ENCODE measurements at regions not wholly inside any gene's neighbourhood (a gene's known extent, or its start where the extent isn't known, plus 50 kb on each side); places are given as distances from the start of the nearest gene placed in this dataset.
"Not testable (repeated sequence)": the region's sequence is repeated elsewhere in the genome, so short reads cannot be mapped to it uniquely, and the experiment has no call there.

- no peak for DNase-seq
Measured at GRCh38 chr3:165716592-165716991, 120.6 kb downstream of the BCHE start.

DNA sequence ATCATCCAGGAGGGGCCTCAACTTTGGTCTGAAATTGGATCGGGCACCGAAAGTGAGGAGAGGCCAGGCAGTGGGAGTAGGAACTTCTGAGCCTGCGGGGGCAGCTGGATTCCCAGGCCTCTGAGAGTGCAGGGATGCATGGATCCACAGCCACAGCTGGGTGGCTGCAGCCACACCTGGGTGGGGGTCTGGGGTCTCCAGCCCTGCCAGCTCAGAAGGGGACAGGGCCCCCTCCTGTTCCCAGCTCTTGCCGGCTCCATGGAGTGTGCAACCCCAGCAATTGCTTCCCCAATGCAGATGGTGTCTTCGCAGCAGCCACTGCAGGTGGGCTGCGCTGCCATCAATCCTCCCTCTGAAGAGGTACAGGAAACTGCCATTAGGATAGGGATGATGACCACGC is 123.7 kb downstream of the BCHE start:
- no peak for DNase-seq

DNA sequence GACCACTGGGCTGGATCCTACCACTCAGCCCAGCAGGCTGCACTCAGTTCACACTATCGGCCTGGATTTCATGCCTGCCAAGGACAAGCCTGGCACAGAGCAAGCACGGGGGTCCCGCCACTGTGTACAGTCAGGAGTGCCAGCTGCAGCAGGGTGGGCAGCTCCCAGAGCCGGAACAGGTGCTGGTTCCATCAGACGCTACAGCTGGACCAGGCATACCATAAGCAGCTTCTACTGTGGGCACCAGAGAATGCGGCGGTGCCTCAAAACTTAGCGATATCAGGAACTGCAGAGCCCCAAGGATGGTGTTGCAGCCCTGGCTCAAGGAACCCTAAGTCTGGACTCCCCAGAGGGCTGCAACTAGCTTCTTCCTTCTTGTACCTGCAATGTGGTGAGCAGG is 124.8 kb downstream of the BCHE start:
- no peak for DNase-seq

DNA sequence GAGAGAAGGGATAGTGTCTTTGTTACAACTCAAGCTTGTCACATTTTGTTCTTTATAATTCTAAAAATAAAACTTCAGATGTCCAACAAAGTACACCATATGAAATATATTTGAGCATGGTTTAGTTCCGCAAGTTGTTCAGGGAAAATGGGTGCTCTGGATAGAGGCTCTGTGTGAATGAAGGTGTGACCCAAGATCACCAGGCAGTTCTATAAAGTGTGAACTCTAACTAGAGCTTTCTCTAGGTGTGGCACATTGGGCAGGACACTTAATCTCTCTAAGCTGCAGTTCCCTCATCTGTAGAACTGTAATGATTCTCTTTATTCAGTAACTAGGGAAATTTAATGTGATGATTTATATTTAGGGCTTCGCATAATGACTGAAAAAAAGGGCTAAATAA is 139.3 kb downstream of the BCHE start:
- no peak for DNase-seq

- DNase-seq = no peak
Measured at GRCh38 chr3:165696496-165696895, 140.7 kb downstream of the BCHE start.

- DNase-seq = no peak
Measured at GRCh38 chr3:165683947-165684346, 153.3 kb downstream of the BCHE start.

DNA sequence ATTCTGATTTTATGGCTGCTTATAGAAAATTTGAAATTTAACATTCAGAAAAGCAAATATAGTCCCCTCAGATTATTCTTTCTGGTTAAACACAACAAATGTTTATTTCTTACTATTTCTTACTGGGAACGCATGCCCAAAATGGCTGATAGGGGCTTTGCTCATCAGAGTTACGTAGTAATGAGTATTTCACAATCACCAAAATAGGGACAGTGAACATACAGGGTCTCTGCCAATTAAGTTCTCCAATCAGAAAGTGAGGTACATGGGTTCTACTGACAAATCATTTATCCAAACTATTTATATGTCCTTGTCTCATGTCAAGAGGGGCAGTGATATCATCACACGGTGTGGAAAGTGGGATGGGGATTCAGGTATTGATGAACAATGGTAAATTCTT is 154.5 kb downstream of the BCHE start:
- DNase-seq = no peak

GRCh38 chr3:165669967-165670366 is 167.3 kb downstream of the BCHE start:
- DNase-seq = no peak

GRCh38 chr3:165669504-165669903 is 167.7 kb downstream of the BCHE start:
- DNase-seq = no peak

GRCh38 chr3:165667676-165668075 is 169.5 kb downstream of the BCHE start:
- no peak for DNase-seq

DNA sequence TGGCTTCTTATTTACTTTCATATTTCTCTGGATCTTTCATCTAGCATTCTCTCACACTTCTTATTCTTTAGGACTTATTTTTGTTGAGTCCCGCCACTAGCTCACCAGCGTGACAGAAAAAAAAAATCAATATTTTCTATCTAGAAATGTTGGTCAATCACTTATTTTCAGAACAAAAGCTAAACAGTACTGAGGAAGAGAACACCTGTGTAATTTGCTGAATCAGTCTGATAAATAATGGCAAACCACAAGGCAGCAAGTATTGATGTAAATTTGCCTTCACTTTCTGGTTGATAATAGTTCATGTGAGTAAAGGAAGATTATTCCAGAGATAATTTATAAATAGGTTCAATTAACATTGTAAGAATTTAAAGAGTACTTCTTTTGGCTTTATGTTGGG is 179.2 kb downstream of the BCHE start:
- DNase-seq = no peak

DNA sequence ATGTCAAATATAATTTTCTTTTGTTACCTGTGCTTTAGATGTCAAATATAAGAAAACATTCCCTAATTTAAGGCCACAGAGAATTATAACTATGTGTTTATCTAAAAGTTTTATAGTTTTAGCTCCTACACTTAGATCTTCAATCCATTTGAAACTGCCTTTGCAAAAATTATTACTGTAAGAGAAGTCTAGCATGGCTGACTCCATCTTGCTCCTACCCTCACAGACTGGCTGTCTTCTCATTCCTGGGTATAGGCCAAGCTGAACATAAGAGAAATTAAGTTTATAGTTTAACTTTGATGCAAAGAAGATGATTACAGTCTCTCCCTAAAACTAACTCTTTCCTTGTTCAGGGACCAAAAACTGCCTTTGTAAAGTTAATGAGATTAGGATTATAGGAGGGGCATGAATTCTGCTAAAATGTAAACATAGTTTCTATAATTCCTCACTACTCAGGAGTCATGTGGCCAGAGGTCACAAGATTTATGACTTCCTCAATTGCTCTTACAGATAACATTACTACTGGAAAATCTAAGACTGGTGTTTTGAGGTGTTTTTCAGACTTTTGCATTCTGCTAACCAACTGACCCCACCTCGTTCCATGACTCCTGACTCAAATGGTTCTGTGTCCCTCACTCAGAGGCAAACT is 184.0 kb downstream of the BCHE start:
- DNase-seq = no peak

- not testable (repeated sequence) for DNase-seq
Measured at GRCh38 chr3:165649282-165649681, 187.9 kb downstream of the BCHE start.

- DNase-seq = no peak
Measured at GRCh38 chr3:165645191-165645590, 192.0 kb downstream of the BCHE start.

GRCh38 chr3:165644331-165644730 is 192.9 kb downstream of the BCHE start:
- DNase-seq = no peak

DNA sequence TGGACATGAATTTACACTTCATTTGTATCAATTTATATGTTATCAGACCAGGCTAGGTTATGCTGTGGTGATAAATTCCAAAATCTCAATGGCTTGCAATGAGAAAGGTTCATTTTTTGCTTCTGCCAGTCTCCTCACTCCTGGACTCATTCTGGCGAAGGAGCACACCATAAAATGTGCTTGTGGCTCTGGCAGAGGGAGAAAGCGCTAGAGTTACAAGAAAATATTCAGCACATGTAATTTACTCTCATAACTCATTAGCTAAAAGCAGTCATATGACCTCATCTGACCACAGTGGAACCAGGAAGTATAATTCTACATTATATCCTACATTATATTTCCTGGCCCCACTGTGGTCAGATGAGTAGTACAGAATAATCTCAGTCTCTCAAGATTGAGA is 193.8 kb downstream of the BCHE start:
- DNase-seq = no peak

GRCh38 chr3:165642761-165643420 is 194.3 kb downstream of the BCHE start:
- no peak for DNase-seq

- DNase-seq = no peak
Measured at GRCh38 chr3:165641569-165642310, 195.5 kb downstream of the BCHE start.

GRCh38 chr3:165640970-165641369 is 196.3 kb downstream of the BCHE start:
- DNase-seq = no peak

DNA sequence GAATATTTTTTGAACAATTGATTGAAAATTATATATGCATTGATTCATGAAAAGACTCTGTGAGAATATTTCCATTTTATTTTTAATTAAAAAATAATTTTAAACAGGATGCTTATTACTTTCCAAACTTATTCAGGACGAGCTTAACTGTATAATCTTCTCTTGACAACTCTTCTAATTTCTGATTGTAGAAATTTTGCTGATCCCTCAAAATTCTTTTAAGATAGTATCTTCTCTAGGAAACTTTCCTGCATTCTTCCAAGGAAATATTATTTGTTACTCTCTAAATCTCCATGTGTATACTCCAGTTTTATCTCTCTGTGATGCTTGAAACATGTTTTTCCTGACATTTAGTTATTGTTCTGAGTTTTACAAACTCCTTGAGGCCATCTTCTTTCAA is 197.2 kb downstream of the BCHE start:
- DNase-seq = no peak

DNA sequence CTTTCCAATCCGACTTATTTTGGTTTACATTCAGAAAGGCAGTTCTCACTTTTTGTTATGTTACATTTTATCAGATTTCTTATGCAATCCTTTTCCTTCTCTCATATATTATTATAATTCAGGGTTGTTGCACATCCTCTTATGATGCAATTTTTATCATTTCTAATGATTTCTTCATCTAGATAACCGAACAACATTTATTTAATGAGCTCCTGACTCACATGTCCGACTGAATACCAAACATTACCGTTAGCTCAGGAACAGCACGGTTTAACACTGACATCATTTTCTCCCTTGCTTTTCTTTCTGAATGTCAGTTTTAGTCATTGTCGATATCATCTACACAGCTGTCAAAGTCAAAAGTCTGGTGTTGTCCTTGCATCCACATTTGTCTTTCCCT is 199.2 kb downstream of the BCHE start:
- no peak for DNase-seq

- DNase-seq = no peak
Measured at GRCh38 chr3:165636684-165637015, 200.6 kb downstream of the BCHE start.

DNA sequence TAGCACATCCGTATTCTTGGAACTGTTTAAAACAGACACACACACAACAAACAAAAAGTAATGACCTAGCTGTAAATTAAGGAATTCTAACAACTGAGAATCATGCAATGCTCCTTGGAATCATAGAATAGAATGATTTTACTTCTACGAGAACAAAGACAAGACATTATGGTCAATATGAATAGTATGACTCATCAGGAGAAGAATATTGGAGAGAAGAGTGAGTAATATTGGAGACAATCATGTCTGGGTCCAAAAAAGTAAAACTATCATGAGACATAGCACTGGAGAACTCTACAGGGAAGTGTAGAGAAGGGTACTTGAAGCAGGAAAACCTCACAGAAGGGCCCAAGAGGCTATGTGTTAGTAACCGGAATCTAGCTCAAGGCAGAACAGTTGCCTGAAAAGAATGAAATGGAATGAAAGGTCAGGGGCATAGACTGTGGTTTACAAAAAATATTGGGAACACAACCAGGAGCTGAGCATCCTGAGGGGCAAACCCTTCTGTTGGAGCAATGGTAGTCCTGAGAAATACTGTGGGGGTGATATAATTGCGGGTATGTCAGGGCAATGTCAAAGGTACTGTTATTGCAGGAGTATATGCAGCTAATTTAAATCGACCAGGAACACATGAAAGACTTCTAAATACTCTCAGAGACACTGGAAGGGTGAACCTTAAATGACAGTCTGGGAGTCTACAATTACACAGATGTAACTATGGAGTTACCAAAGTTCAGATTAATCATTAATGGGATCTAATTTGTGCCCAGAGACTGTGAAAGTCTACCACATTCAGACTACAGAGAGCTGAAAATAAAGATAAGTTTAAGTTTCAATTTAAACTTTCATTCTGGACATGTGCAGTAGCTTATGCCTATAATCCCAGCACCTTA is 201.2 kb downstream of the BCHE start:
- DNase-seq = no peak
